ENCODE measurements at regions not wholly inside any gene's neighbourhood (a gene's known extent, or its start where the extent isn't known, plus 50 kb on each side); places are given as distances from the start of the nearest gene placed in this dataset.

DNA sequence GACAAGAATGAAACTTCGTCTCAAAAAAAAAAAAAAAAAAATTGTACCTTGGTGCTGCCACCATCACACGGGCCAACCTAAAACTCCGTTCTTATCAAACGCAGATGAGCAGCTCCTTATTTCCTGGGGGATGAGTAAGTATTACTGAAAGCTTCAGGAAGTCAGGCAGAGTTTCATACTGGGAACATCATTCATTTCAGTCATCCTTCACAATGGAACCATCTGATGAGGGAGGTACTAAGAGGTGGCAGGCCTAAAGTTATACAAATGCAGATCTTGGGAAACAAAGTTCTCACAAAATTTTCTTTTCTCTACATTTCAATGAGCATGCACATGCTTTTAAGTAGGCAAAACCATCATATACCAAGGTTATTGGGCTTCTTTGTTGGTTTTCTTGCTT lies 636.0 kb upstream of the LMCD1 start:
- no peak for FAIRE-seq
- H3K27me3 ChIP-seq (ENCODE audit: control insufficient read depth in 2 of 2, insufficient read depth in 2 of 2, low read length in 2 of 2): no peaks in the 10 kb centered on the region
- no peak overlapping the region for H3K27ac ChIP-seq (ENCODE audit: insufficient read depth, low read depth, low read length)
- H4K20me1 ChIP-seq (replicated peaks; ENCODE audit: control insufficient read depth, extremely low read depth, insufficient read depth, low read length): no peaks in the 10 kb centered on the region
- no peak overlapping the region for H3K9ac ChIP-seq (replicated peaks; ENCODE audit: extremely low read depth, insufficient read depth, low read length)
- no peaks in the 10 kb centered on the region for H3K4me1 ChIP-seq (ENCODE audit: control insufficient read depth, extremely low read depth, insufficient read depth, low read length)
- CTCF ChIA-PET: no interaction called here
- H3K79me2 ChIP-seq (ENCODE audit: control insufficient read depth, insufficient read depth, low read length): no peaks in the 10 kb centered on the region
- no peak for TF ChIP-seq POLR2A (IDR thresholded peaks at IDR 0.05; ENCODE audit: low read depth, low read length)
- TF ChIP-seq GATA2 (IDR thresholded peaks at IDR 0.05; ENCODE audit: insufficient read depth, insufficient read length, low read depth, low read length): no peak
- TF ChIP-seq JUN (IDR thresholded peaks at IDR 0.05; ENCODE audit: borderline replicate concordance, insufficient read depth, insufficient read length, low read depth): no peak
- no peak for TF ChIP-seq EZH2 (IDR thresholded peaks at IDR 0.05; ENCODE audit: borderline replicate concordance, low read depth, low read length, severe bottlenecking)
- TF ChIP-seq, protein P1, sequence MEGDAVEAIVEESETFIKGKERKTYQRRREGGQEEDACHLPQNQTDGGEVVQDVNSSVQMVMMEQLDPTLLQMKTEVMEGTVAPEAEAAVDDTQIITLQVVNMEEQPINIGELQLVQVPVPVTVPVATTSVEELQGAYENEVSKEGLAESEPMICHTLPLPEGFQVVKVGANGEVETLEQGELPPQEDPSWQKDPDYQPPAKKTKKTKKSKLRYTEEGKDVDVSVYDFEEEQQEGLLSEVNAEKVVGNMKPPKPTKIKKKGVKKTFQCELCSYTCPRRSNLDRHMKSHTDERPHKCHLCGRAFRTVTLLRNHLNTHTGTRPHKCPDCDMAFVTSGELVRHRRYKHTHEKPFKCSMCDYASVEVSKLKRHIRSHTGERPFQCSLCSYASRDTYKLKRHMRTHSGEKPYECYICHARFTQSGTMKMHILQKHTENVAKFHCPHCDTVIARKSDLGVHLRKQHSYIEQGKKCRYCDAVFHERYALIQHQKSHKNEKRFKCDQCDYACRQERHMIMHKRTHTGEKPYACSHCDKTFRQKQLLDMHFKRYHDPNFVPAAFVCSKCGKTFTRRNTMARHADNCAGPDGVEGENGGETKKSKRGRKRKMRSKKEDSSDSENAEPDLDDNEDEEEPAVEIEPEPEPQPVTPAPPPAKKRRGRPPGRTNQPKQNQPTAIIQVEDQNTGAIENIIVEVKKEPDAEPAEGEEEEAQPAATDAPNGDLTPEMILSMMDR (IDR thresholded peaks at IDR 0.05; ENCODE audit: extremely low read depth in 1 of 2, insufficient read depth in 1 of 2, low read depth in 1 of 2, low read length in 2 of 2): no peak
- no peak for TF ChIP-seq MYC (IDR thresholded peaks at IDR 0.05; ENCODE audit: low read depth, low read length)
- TF ChIP-seq FOS (IDR thresholded peaks at IDR 0.05; ENCODE audit: borderline replicate concordance, insufficient read depth, low read length): no peak
- TF ChIP-seq, protein P2, sequence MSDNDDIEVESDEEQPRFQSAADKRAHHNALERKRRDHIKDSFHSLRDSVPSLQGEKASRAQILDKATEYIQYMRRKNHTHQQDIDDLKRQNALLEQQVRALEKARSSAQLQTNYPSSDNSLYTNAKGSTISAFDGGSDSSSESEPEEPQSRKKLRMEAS (IDR thresholded peaks at IDR 0.05; ENCODE audit: insufficient read depth, insufficient read length): no peak
- TF ChIP-seq POLR2AphosphoS5 (IDR thresholded peaks at IDR 0.05; ENCODE audit: insufficient read depth, low read depth, low read length): no peak
- POLR2A ChIA-PET: no interaction called here
- dilution Hi-C loops (cut with MboI; ENCODE audit: extremely low pct_ligation_motif_present, low sequenced_read_pairs): no loop called here
- H2AFZ ChIP-seq (ENCODE audit: low read depth, low read length): no peak overlapping the region
- H3K36me3 ChIP-seq (ENCODE audit: control insufficient read depth in 2 of 2, extremely low read depth in 1 of 2, insufficient read depth in 2 of 2, low read length in 2 of 2): no peaks in the 10 kb centered on the region
- no TSS peak for BruUV-seq (replicated peaks)
- no peak overlapping the region for H3K4me2 ChIP-seq (ENCODE audit: insufficient read depth, low read length)
- no peak overlapping the region for H3K4me3 ChIP-seq (replicated peaks in 1 of 3; ENCODE audit: insufficient read depth in 1 of 3, low read depth in 1 of 3, low read length in 3 of 3)
- H3K9me1 ChIP-seq (replicated peaks; ENCODE audit: control insufficient read depth, extremely low read depth, insufficient read depth, low read length): no peaks in the 10 kb centered on the region
- intact Hi-C loops (cut with micrococcal nuclease): no loop called here
- no peaks in the 10 kb centered on the region for H3K9me3 ChIP-seq (replicated peaks; ENCODE audit: control insufficient read depth, insufficient read depth, low read length)
- DNase-seq (ENCODE audit: low read depth, low spot score): no peak

All from endothelial cell of umbilical vein (primary cell).